DOHH2 (cell line): ENCODE measurements at regions not wholly inside any gene's neighbourhood (a gene's known extent, or its start where the extent isn't known, plus 50 kb on each side); places are given as distances from the start of the nearest gene placed in this dataset.

Experiments used
- CTCF ChIP-seq: fragments of 200-600 bp; sonication (generic); IDR thresholded peaks from one replicate; pipeline ENCODE4 v1.5.1; 2014; ENCODE audit warnings: antibody characterized with exemption, mild to moderate bottlenecking, low read depth, low read length; ENCODE audit not compliant: poor library complexity, severe bottlenecking
- EZH2phosphoT487 ChIP-seq: fragments of 200-600 bp; sonication (generic); IDR thresholded peaks from 2 replicates; pipeline ENCODE4 v1.6.1; 2017; ENCODE audit warnings: borderline replicate concordance, mild to moderate bottlenecking, antibody characterized with exemption, low read length, moderate library complexity, mixed read lengths

GRCh38 chr3:102979682-102980354, 545.0 kb downstream of the ZPLD1 start:
- TF ChIP-seq CTCF (no peak), EZH2phosphoT487 (no peak)
